GM13976 (cell line): ENCODE measurements at regions not wholly inside any gene's neighbourhood (a gene's known extent, or its start where the extent isn't known, plus 50 kb on each side); places are given as distances from the start of the nearest gene placed in this dataset.

Experiments
- DNase-seq: peaks from one replicate; pipeline ENCODE4 v3.0.0; 2012; ENCODE audit warnings: low spot score
- in situ Hi-C: fragments of 300-500 bp; cut with MboI; formaldehyde crosslinking; loops from one replicate; pipeline ENCODE4 v1.12.0; 2022; ENCODE audit warnings: low sequenced_read_pairs, mixed read lengths, inconsistent platforms; ENCODE audit not compliant: unreplicated experiment
- TF ChIP-seq, protein P1 (sequence below): IDR thresholded peaks from 2 replicates; pipeline ENCODE4 v1.5.1; 2012; ENCODE audit warnings: borderline replicate concordance, mild to moderate bottlenecking; ENCODE audit not compliant: insufficient read depth; ENCODE audit errors: extremely low read depth, missing control alignments, control extremely low read depth

DNA sequence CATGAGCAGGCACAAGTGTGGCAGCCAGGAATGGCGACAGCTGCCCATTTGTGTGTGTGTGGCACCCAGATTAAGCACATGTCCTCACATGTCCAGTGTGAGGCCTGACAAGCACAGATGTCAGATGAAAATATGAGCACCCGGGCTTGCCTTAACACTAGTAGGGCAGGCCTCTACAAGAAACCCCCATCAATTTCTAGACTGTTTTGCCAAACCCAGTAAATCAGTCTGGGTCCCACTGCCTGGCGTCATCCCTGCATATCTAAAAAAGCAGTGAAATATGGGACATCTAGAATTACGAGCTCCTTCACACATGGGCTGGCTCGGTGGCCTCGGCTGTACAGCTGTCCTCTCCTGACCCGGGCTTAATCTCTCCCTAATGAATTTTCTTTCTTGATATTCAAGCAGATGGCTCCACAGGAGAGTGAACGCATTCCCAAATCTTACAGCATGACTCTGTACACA lies 432.7 kb downstream of the FOXO1 start:
- DNase-seq = no peak
- TF ChIP-seq, protein P1, sequence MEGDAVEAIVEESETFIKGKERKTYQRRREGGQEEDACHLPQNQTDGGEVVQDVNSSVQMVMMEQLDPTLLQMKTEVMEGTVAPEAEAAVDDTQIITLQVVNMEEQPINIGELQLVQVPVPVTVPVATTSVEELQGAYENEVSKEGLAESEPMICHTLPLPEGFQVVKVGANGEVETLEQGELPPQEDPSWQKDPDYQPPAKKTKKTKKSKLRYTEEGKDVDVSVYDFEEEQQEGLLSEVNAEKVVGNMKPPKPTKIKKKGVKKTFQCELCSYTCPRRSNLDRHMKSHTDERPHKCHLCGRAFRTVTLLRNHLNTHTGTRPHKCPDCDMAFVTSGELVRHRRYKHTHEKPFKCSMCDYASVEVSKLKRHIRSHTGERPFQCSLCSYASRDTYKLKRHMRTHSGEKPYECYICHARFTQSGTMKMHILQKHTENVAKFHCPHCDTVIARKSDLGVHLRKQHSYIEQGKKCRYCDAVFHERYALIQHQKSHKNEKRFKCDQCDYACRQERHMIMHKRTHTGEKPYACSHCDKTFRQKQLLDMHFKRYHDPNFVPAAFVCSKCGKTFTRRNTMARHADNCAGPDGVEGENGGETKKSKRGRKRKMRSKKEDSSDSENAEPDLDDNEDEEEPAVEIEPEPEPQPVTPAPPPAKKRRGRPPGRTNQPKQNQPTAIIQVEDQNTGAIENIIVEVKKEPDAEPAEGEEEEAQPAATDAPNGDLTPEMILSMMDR = no peak
- in situ Hi-C loops = no loop called here

DNA sequence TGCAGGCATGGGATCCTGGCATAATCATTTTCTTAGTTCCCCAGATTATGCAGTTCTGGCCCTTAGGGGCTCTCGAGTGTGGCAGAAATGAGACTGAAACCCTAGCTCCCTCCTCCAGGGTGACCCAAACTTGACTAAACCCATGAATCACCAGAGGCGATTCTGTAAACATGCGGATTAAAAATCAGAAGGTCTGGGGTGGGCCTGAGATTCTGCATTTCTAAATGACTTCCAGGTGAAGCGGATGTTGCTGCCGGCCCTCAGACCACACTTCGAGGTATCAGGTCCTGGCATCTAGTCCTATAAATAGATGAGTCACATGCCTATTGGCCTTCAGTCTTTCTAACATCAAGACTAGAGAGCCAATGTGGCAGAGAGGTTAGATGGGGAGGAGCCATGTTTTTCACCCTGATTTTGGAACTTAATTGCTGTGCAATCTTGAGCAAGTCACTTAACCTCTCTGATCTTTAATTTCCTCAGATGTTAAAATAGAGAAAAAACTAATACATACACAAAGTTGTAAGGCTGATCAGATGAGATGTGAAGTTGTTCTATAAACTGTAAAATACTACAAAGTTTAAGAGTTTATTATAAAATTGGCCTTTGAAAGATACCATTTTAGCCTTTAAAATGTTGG lies 431.2 kb downstream of the FOXO1 start:
- in situ Hi-C loops = no loop called here
- TF ChIP-seq, protein P1 = no peak
- DNase-seq = no peak

DNA sequence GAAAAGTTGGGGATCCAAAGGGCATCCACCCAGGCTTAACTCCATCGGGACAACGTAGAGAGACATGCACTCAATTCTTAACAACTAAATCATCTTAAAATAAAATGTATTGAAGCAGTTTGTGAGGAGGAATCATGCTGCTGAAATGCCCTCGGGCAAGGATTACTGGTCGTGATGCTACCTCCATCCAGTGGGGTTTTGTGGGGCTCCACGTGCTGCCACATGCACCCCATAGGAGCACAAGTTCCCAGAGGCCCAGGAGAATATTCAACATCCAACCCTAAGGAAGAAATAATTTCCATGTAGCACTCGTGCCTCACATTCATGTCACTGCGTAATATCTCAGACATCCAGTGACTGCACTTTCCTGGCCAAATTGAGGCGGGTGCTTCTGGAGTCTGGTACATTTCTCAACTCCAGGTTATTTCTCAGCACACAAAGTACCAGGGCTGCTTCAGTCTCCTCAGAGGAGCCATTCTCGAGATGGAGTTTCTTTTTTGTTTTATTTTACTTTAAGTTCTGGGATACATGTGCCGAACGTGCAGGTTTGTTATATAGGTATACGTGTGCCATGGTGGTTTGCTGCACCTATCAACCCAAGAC lies 429.8 kb downstream of the FOXO1 start:
- DNase-seq = no peak
- TF ChIP-seq, protein P1 = no peak
- in situ Hi-C loops = no loop called here

DNA sequence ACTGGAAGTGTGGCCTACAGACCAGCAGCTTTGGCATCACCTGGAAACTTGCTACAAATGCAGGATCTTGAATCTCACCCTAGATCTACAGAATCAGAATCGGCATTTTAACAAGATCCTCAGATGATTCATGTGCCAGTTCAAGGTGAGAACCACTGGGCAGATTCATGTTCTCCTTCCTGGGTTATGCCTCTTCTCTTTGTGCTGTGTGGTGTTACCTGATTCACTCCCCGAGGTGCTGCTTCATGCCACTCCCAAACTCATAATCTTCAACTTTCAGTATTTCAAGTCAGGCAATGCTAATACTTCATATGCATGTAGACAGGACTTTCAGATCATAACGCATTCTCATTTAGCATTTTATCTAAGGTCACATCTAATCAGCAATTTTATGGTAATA lies 427.7 kb downstream of the FOXO1 start:
- TF ChIP-seq, protein P1 = no peak
- in situ Hi-C loops = no loop called here
- DNase-seq = no peak

DNA sequence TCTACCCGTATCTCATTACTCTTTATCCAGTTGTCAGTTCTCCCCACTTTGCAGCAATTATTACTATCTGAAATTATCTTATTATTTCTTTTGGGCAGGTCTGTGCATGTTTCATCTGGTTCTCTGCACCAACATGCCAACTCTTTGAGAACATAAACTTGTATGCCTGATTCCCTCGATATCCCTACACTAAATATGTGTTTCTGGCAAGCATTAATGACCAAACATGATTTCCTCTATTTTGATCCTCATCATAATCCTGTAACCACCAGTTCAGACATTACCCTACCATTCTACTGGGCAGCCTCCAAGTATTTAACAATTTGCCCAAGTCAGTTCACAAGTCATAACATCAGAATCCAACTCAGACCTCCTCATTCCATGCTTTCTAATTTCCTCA lies 426.1 kb downstream of the FOXO1 start:
- TF ChIP-seq, protein P1 = no peak
- DNase-seq = no peak
- in situ Hi-C loops = no loop called here

DNA sequence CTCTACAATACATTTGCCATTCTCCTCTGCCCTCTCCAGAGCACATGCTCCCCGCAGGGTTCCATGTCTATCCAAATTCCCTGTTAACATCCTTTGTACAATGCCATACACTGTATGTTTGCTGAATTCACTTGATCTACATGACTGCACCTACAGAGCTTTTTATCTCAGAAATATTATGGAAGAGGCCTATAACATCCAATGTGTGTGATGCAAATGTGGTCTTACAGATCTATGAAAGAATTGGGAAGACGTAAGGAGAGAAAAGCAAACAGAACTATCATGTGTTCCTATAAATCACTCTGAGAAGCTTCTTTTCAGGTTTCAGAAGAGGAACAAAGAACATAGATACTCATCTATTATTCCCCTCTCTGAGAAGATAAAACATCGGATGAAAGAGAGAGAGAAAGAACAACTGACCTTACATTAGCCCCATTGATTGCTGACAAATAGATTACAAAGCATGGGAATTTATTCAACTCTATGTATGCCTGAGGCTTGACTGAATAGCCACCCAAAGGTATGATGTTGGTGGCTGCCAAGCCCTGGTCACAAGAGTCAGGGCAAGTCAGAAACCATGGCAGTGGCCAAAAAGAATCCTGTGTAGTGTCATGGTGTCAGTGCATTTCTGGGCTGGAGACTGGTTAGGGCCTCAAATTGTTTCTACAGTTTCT lies 425.2 kb downstream of the FOXO1 start:
- in situ Hi-C loops = no loop called here

More for the DNA sequence above, 425.2 kb downstream of the FOXO1 start:
- no peak for DNase-seq
- TF ChIP-seq, protein P1 = no peak
